AG09309 (cell line): ENCODE measurements at regions not wholly inside any gene's neighbourhood (a gene's known extent, or its start where the extent isn't known, plus 50 kb on each side); places are given as distances from the start of the nearest gene placed in this dataset.

Source experiments
- DNase-seq: peaks from one replicate; pipeline ENCODE4 v3.0.0-alpha.2; 2010; ENCODE audit warnings: low read depth
- H3K4me3 ChIP-seq: 2 replicates; pipeline ENCODE4 v1.5.1; 2011; ENCODE audit warnings: mild to moderate bottlenecking, low read depth, low read length, moderate library complexity; ENCODE audit not compliant: control insufficient read depth
- TF ChIP-seq, protein P1 (sequence below): IDR thresholded peaks from 2 replicates; pipeline ENCODE4 v1.5.1; 2011; ENCODE audit warnings: mild to moderate bottlenecking, low read depth, low read length, inconsistent platforms; ENCODE audit not compliant: insufficient read depth, control insufficient read depth; ENCODE audit errors: missing control alignments

DNA sequence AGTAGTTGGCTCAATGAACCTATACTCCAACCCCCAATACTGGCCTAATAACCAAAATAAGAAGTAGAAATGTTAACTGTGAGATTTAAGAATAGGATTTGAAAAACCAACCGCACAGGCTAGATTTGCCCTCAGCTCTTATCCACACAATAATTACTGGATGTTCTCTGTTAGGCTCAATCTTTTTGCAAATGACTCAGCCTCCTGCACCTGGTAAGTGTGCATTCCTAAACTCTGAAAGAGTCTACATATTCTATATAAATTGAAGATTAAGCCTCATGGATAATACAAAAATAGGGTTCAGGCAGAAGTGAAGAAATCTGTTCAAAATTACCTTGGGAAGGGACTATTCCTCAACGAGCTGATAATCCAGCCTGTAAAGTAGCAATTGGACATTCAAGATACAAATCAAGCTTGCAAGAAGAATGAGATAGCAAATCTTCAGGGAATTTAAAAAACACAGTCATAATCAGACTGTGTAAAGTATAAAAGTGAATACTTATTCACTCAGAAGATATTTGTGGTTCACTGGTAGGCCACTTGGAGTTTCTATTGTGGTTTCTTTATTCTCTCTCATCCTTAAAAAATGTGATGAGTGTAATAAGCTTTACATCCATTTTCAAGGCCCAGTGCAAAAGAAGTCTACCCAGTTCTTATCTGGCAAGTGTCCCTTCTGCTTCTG lies 931.9 kb upstream of the SOX9 start:
- H3K4me3 ChIP-seq: no peak overlapping the region
- peak; percentile 84 for DNase-seq
- TF ChIP-seq, protein P1, sequence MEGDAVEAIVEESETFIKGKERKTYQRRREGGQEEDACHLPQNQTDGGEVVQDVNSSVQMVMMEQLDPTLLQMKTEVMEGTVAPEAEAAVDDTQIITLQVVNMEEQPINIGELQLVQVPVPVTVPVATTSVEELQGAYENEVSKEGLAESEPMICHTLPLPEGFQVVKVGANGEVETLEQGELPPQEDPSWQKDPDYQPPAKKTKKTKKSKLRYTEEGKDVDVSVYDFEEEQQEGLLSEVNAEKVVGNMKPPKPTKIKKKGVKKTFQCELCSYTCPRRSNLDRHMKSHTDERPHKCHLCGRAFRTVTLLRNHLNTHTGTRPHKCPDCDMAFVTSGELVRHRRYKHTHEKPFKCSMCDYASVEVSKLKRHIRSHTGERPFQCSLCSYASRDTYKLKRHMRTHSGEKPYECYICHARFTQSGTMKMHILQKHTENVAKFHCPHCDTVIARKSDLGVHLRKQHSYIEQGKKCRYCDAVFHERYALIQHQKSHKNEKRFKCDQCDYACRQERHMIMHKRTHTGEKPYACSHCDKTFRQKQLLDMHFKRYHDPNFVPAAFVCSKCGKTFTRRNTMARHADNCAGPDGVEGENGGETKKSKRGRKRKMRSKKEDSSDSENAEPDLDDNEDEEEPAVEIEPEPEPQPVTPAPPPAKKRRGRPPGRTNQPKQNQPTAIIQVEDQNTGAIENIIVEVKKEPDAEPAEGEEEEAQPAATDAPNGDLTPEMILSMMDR: no peak

DNA sequence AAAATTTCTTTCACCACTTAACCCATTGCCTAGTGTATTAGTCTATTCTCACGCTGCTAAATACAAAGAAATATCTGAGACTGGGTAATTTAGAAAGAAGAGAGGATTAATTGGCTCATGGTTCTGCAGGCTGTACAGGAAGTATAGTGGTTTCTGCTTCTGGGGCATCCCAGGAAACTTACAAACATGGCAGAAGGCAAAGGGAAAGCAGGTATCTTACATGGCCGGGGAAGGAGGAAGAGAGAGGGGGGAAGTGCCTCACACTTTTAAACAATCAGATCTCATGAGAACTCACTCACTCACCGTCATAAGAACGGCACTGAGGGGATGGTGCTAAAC lies 931.4 kb upstream of the SOX9 start:
- no peak overlapping the region for H3K4me3 ChIP-seq
- TF ChIP-seq, protein P1: no peak
- DNase-seq: no peak

DNA sequence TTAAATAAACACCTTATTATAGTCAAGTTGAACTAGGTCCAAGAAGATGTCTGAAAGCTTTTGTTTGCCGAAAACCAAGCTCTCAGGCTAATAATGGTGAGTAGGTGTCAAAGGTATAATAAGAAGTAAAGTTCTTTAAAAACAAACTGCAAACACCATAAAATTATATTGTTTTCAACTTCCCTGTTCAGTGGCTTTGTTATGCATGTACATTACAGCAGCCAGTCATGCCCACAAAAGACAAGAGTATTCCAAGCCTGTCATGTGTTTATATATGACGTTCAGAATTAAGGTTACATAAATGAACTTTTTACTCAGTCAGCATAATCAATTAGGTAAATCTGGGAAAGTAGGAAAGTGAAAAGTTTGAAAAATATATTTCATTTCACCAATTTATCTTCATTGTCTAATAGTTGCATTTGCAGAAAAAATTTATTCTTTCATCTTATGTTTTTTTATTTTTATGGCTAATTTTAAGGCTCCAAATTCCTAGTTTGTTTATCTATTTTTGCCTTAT lies 928.7 kb upstream of the SOX9 start:
- DNase-seq: no peak
- H3K4me3 ChIP-seq: no peak overlapping the region
- TF ChIP-seq, protein P1: no peak

DNA sequence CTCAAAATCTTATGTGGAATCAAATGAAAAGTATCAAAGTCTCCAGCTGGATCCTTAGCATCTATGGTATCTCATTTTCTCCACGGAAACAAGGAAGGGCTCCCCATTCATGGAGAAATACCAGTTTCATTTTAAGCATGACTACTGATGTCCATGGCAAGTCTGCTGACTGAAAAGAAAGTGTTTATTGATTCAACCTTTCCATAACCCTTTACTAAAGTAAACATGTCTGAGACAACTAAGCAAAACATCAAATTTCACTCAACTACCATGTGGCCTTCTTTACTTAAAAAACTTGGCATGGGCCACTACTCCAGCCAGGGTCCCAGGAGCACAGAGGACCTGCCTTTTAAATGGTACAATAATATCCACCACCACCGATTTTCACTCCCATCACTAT lies 928.0 kb upstream of the SOX9 start:
- DNase-seq: no peak
- H3K4me3 ChIP-seq: no peak overlapping the region
- TF ChIP-seq, protein P1: no peak

DNA sequence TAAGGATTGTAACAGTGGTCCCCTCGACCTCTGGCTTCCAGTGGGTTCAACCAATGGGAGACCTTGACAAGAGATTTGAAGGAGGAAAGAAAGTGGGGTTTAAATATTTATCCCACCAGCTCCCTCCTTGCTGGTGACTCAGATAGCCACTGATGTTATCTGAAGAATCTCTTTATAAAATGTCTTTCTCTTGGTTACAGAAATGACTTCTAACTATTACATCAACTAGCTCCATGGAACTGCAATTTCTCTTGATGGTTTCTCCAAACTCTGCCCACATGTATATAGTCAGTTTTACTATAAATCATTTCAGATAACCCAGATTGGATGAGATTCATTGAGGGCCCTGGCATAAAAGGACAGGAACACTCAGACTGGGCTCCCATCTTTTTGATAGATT lies 920.2 kb upstream of the SOX9 start:
- no peak overlapping the region for H3K4me3 ChIP-seq
- TF ChIP-seq, protein P1: no peak
- DNase-seq: no peak

DNA sequence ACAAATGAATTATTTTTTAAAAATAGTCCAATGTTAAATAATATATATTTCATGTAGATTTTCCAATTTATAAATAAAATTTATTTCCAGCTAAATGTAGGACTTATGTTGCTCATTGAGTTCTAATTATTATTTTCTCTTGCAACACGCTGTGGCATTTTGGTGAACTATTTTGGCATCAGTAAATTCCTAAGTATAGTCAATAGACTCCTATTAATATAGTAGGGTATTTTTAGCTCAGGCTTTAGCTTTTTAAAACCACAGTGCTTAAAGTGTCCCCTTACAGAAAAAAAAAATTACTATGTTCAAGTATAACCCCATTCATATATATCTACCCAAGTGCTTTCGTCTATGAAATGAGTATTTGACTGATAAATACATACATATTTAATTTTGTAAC lies 919.2 kb upstream of the SOX9 start:
- DNase-seq: no peak
- TF ChIP-seq, protein P1: no peak
- no peak overlapping the region for H3K4me3 ChIP-seq

DNA sequence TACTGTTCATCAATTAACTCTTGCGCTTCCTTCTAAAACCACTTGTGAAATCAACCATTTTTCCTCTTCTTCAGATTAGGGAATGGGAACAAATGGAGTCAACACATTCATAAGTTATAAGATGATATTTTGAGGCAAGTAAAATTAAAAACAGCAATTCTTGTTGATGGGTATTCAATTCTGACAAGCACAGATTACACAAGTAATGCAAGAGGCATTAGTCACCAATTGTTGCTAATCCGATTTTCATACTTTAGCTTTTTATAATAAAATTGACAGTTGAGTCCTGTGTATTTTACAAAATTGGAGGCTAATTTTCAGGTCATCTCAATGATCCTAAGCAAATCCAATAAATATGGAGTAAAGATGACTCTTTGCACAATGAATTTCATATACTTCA lies 918.4 kb upstream of the SOX9 start:
- TF ChIP-seq, protein P1: no peak
- no peak for DNase-seq
- H3K4me3 ChIP-seq: no peak overlapping the region
